ENCODE measurements at regions not wholly inside any gene's neighbourhood (a gene's known extent, or its start where the extent isn't known, plus 50 kb on each side); places are given as distances from the start of the nearest gene placed in this dataset.

DNA sequence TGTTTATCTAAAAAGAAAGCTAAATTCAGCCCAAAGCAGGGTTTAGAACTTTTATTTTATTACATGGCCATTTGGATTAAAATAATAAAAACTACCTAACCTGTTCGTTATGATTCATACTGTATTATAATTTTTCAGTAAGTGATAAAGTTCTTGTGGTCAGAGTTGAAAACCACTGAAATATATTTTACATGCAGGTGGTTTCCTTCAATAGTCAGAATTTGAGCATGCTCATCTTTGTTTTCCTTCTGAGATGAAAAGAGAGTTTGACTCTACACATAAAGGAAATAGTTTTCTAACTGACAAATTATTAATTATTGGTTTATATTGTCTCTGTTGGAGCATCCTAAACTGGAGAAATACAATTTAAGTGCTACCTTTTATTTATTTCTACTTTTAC lies 114.0 kb upstream of the FKBP1C start (continued):
- TF ChIP-seq, protein P1, sequence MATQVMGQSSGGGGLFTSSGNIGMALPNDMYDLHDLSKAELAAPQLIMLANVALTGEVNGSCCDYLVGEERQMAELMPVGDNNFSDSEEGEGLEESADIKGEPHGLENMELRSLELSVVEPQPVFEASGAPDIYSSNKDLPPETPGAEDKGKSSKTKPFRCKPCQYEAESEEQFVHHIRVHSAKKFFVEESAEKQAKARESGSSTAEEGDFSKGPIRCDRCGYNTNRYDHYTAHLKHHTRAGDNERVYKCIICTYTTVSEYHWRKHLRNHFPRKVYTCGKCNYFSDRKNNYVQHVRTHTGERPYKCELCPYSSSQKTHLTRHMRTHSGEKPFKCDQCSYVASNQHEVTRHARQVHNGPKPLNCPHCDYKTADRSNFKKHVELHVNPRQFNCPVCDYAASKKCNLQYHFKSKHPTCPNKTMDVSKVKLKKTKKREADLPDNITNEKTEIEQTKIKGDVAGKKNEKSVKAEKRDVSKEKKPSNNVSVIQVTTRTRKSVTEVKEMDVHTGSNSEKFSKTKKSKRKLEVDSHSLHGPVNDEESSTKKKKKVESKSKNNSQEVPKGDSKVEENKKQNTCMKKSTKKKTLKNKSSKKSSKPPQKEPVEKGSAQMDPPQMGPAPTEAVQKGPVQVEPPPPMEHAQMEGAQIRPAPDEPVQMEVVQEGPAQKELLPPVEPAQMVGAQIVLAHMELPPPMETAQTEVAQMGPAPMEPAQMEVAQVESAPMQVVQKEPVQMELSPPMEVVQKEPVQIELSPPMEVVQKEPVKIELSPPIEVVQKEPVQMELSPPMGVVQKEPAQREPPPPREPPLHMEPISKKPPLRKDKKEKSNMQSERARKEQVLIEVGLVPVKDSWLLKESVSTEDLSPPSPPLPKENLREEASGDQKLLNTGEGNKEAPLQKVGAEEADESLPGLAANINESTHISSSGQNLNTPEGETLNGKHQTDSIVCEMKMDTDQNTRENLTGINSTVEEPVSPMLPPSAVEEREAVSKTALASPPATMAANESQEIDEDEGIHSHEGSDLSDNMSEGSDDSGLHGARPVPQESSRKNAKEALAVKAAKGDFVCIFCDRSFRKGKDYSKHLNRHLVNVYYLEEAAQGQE (IDR thresholded peaks at IDR 0.05; ENCODE audit: low read depth, low read length): no peak
- TF ChIP-seq CHD2 (IDR thresholded peaks at IDR 0.05; ENCODE audit: low read length, partially characterized antibody) (no peak), TEAD4 (IDR thresholded peaks at IDR 0.05; ENCODE audit: borderline replicate concordance, insufficient read depth) (no peak), RCOR1 (IDR thresholded peaks at IDR 0.05; ENCODE audit: low read length) (no peak)

DNA sequence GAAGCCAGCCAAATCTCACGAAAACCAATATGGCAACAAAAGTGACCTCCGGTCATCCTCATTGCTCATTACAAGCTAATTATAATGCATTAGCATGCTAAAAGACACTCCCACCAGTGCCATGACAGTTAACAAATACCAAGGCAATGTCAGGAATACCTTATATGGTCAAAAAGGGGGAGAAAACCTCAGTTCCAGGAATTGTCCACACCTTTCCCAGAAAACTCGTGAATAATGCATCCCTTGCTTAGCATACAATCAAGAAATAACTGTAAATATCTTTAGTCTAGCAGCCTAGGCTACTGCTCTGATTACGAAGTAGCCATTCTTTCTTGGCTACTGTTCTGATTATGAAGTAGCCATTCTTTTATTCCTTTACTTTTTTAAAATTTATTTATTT lies 112.5 kb upstream of the FKBP1C start:
- WGBS (ENCODE audit: low lambda C conversion rate): 8% methylated on average over 4 of the region's 4 CpGs
- POLR2A ChIA-PET: no interaction called here

More for the DNA sequence above, 112.5 kb upstream of the FKBP1C start:
- H3K9ac ChIP-seq: no peak overlapping the region
- no peak overlapping the region for H3K4me3 ChIP-seq (ENCODE audit: low read depth in 2 of 2, low read length in 1 of 2)
- no peaks in the 10 kb centered on the region for H3K9me2 ChIP-seq
- no peaks in the 10 kb centered on the region for H3K4me1 ChIP-seq (ENCODE audit: control insufficient read depth in 1 of 2, insufficient read depth in 2 of 2, low read depth in 1 of 2, low read length in 1 of 2)
- H3K79me2 ChIP-seq (ENCODE audit: insufficient read depth): no peaks in the 10 kb centered on the region
- no peaks in the 10 kb centered on the region for H3K36me3 ChIP-seq (replicated peaks in 1 of 2; ENCODE audit: control insufficient read depth in 1 of 2, insufficient read depth in 2 of 2, low read length in 1 of 2)
- CTCF ChIA-PET: no interaction called here
- no peak overlapping the region for H3K4me2 ChIP-seq
- no peaks in the 10 kb centered on the region for H3F3A ChIP-seq (replicated peaks; ENCODE audit: insufficient read depth)
- no peak for DNase-seq
- no peaks in the 10 kb centered on the region for H3K27me3 ChIP-seq (ENCODE audit: insufficient read depth)
- H3K27ac ChIP-seq (ENCODE audit: low read depth in 2 of 2, low read length in 1 of 2): no peak overlapping the region
- no peaks in the 10 kb centered on the region for H3K9me3 ChIP-seq
- no peaks in the 10 kb centered on the region for H4K20me1 ChIP-seq (ENCODE audit: insufficient read depth)
- no peak overlapping the region for H2AFZ ChIP-seq (ENCODE audit: low read depth)
- TF ChIP-seq, protein P2, sequence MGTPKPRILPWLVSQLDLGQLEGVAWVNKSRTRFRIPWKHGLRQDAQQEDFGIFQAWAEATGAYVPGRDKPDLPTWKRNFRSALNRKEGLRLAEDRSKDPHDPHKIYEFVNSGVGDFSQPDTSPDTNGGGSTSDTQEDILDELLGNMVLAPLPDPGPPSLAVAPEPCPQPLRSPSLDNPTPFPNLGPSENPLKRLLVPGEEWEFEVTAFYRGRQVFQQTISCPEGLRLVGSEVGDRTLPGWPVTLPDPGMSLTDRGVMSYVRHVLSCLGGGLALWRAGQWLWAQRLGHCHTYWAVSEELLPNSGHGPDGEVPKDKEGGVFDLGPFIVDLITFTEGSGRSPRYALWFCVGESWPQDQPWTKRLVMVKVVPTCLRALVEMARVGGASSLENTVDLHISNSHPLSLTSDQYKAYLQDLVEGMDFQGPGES (IDR thresholded peaks at IDR 0.05; ENCODE audit: low read depth, low read length): no peak
- TF ChIP-seq MXI1 (IDR thresholded peaks at IDR 0.05; ENCODE audit: low read depth, low read length) (no peak), CHD2 (IDR thresholded peaks at IDR 0.05; ENCODE audit: low read length, partially characterized antibody) (no peak), SMC3 (IDR thresholded peaks at IDR 0.05; ENCODE audit: low read depth, low read length) (no peak), FOSL2 (IDR thresholded peaks at IDR 0.05; ENCODE audit: borderline replicate concordance, low read depth) (no peak), RAD21 (IDR thresholded peaks at IDR 0.05; ENCODE audit: low read length) (no peak)
- TF ChIP-seq, protein P3, sequence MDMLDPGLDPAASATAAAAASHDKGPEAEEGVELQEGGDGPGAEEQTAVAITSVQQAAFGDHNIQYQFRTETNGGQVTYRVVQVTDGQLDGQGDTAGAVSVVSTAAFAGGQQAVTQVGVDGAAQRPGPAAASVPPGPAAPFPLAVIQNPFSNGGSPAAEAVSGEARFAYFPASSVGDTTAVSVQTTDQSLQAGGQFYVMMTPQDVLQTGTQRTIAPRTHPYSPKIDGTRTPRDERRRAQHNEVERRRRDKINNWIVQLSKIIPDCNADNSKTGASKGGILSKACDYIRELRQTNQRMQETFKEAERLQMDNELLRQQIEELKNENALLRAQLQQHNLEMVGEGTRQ (IDR thresholded peaks at IDR 0.05; ENCODE audit: borderline replicate concordance, low read depth, low read length): no peak
- TF ChIP-seq, protein P4, sequence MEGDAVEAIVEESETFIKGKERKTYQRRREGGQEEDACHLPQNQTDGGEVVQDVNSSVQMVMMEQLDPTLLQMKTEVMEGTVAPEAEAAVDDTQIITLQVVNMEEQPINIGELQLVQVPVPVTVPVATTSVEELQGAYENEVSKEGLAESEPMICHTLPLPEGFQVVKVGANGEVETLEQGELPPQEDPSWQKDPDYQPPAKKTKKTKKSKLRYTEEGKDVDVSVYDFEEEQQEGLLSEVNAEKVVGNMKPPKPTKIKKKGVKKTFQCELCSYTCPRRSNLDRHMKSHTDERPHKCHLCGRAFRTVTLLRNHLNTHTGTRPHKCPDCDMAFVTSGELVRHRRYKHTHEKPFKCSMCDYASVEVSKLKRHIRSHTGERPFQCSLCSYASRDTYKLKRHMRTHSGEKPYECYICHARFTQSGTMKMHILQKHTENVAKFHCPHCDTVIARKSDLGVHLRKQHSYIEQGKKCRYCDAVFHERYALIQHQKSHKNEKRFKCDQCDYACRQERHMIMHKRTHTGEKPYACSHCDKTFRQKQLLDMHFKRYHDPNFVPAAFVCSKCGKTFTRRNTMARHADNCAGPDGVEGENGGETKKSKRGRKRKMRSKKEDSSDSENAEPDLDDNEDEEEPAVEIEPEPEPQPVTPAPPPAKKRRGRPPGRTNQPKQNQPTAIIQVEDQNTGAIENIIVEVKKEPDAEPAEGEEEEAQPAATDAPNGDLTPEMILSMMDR (IDR thresholded peaks at IDR 0.05): no peak

Data from SK-N-SH (cell line).